Stimulated activated CD4-positive, alpha-beta T cell treated with anti-CD3 and anti-CD28 coated beads, Interleukin-4, amount 100 ng/mL, for 24 hours (primary cell): ENCODE measurements at regions not wholly inside any gene's neighbourhood (a gene's known extent, or its start where the extent isn't known, plus 50 kb on each side); places are given as distances from the start of the nearest gene placed in this dataset.

Experiments used
- DNase-seq: peaks from one replicate; pipeline ENCODE4 v3.0.0-alpha.2; 2020

DNA sequence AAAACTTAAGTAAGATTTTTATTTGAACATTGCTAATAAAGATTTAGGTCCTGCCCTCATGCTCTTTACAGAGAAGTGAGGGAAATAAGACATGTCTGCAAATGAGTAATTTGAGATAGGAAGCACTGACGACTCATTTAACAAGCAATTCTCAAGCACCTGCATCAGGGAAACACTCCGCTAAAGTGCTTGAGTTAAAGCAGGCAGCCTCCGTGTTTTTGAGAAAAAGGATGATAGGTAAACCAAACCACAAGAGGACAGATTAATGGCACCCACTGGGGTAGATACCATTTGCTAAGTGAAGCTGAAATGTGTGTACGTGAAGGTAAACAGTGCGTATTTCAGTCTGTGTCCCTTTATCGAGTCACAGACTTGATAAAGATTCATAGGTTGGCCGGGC is 184.6 kb upstream of the CARD18 start:
- no peak for DNase-seq

DNA sequence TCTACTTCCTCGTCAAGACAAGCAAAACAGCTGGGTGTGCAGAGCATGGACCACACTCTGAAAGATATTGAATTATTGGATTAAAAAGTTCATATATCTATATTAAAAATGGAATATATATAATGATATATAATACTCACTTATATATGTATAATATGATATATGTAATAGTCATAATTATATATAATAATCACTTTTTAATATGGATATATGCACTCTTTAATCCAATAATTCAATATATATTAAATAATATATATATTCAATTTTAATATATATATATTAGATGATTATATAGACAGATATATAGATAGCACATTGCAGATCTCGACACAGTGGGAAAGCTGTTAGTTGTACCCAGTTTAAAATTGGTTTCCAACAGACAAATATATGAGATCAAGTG is 182.1 kb upstream of the CARD18 start:
- no peak for DNase-seq

DNA sequence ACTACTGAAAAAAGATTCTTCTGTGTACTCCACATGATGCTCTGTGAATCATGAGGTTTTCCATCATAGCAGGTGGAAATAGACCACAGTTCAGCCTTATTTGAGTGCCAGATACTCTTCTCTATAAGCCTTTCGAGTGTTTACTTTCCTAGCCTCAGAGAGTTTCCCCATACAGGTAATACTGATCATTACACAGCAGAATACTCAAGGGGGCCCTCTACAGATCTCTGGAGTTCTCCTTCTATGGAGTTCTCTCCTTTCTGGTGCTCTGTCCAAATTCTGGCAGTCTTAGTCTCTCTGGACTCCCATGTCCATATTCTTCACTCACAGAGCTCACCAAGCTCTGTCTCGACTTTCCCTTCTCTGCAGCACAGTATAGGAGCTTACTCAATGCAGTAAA is 175.7 kb upstream of the CARD18 start:
- DNase-seq = no peak

DNA sequence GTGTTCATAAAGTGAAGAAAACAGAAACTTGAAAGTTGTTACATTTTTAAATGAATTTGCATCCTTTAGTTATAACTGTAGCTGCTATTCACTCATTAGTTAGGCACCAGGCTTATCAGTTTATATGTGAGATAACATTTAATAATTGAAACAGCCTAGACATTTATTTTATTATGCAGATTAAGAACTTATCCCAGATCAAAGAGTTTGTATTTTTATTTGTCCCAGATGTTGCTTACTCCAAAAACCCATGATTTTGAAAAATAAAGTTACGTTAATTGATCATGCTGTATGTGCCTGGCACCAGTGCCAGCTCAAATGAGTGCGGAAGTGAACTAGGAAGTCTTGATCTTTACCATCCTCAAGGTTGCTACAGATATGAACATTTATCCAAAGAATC is 172.7 kb upstream of the CARD18 start:
- DNase-seq = no peak

DNA sequence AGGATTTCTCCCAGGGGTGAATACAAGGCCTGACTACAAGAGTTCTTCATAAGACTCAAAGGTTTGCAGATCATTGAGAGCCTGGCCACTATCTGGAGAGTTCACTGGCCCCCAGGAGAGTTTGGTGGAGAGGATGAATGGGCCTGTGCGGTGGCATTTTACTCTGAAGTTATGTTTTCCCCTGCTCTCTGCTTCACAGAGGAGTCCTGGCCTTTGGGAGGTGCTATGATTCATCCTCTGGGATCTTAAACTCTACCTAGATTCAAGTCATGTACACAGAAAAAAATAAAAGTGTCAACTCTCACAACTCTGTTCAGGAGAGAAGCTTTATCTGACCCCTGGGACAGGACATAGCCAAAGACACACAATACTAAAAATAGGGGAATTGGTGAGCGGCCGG is 159.1 kb upstream of the CARD18 start:
- no peak for DNase-seq

- no peak for DNase-seq
Measured at GRCh38 chr11:105298174-105298573, 158.6 kb upstream of the CARD18 start.

DNA sequence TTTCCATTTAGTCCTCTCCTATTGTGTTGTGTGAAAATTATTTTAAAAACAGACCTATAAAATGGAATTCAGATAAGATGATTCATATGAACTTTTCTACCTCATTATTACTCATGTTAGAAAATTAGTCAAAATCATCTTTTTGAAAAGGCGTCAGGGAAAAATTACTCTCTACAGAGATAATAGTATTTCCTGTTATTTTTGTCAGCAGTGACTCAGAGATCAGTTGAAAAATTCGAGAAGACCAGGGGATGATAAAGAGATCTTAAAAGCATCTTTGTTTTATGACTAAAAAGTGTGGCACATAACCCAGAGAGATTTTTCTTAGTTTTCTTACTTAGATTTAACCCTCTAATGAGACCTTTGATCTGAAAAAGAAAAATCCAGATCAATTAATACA is 157.9 kb upstream of the CARD18 start:
- no peak for DNase-seq

DNA sequence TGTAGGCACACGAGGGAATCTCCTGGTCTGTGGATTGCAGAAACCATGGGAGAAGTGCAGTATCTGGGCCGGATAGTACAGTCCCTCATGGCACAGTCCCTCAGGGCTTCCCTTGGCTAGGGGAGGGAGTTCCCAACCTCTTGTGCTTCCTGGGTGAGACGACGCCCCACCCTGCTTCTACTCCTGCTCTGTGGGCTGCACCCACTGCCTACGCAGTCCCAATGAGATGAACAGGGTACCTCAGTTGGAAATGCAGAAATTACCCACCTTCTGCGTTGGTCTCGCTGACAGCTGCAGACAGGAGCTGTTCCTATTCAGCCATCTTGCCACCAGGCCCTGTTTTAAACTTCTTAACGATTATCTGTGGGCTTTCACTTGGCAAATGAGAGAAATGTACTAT is 157.2 kb upstream of the CARD18 start:
- DNase-seq = peak; percentile 7

DNA sequence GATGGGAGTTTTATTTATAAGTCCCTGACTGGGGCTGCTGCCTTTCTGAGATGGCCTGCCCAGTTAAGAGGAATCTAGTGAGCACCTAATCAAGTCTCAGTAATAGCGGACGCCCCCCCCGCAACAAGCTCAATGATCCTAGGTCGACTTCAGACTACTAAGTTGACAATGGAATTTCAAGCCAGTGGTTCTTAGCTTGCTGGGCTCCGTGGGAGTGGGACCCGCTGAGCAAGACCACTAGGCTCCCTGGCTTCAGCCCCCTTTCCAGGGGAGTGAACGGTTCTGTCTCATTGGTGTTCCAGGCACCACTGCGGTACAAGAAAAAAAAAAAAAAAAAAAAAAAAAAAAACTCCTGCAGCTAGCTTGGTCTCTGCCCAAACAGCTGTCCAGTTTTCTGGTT is 156.8 kb upstream of the CARD18 start:
- DNase-seq = no peak

DNA sequence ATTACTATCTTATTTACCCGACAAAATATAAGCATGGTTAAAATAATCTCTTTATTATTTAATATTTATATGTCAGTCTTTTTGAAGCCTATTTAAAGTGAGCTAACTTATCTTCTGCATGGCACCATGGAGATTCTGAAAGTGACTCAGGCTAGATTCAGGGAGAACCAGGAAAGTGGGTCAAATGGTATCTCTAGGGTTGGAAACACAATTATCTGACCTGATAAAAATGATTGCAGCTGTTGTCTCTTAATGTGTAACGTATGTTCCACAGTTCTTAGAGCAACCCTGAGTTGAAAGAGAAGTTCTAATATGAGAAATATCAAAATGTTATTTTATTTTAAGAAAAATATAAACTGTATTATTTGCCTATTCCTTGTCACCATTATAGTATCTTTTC is 143.1 kb upstream of the CARD18 start:
- DNase-seq = no peak

GRCh38 chr11:105274631-105275030 is 135.1 kb upstream of the CARD18 start:
- no peak for DNase-seq

DNA sequence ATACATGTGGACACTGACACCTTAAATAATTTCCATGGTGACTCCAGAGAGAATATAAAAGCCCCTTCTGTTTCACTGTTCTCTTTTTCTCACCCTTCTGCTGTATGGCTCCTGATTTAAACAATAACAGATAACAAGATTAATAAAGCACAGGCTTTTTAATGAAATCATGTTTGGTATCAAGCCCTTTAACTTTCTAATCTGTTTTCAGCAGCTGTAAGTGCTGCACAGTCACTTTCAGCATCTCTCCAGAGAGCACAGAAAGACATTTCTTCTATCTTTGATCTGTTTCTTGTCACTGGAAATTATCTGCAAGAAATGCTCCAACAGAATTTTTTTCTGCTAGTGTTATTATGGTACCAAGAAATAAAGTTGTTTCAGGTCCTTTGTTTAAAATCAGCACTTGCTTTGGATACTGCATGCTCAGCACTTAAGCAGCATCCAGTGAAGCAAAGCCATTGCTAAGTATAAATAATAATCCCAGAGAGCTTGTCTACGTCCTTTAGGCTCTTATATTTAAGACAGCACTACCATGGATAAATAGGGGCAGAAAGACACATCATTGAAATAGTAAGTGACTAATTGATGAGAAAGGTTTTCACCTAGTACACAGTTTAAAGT is 134.2 kb upstream of the CARD18 start:
- DNase-seq = no peak

DNA sequence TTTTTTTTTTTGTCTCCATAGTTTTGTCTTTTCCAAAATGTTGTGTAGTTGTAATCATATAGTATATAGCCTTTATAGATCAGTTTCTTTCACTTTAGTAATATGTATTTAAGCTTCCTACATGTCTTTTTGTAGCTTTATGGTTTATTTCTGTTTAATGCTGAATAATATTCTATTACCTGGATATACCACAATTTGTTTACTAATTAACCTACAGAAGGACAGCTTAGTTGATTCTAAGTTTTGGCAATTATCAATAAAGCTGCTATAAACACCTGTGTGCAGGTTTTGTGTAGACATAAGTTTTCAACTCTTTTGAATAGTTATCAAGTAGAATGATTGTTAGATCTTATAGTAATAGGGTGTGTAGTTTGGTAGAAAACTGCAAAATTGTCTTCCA is 130.3 kb upstream of the CARD18 start:
- DNase-seq = no peak

- no peak for DNase-seq
Measured at GRCh38 chr11:105268404-105269062, 129.0 kb upstream of the CARD18 start.

DNA sequence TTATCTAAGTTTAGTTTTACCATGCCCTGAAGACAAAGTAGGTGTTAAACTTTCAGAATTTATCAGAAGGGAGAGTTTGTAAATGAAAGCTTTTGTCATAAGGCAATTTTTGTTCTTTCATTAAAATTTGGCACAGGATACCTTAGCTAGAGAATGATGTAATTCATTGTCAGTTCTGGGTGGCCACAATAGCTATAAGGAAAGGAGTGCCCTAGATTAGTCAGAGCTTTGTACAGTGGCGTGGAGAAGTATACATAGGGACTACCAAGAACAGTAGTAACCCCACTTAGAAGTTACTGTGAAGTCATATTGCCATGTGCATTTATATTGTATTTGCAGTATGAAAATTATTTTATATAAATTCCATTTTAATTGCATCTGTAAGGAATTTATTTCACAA is 126.3 kb upstream of the CARD18 start:
- DNase-seq = no peak

GRCh38 chr11:105260976-105261375 is 121.4 kb upstream of the CARD18 start:
- no peak for DNase-seq

DNA sequence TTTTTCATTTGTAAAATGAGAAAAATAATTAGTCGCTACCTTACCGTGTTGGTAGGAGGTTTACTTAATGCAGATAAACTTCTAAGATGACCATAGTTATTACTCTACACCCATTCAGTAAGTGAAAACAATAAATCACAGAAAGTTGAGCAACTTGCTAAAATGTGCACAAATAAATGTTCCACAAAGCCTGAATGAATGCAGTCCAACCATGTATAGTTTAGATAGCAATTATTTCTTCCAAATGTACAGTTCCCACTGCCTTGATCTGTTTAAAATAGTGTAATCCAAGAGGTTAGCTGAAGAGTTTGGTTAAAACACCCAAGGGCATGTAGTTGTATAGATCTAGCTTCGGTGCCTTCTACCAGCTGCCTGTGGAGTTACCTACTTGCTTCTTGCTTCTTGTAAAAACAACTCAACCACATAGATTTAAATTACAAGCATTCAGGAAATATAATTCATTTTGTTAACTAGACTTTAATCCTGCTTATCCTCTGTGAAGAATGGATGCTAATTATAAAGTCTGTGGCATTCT is 106.3 kb upstream of the CARD18 start:
- DNase-seq = no peak

DNA sequence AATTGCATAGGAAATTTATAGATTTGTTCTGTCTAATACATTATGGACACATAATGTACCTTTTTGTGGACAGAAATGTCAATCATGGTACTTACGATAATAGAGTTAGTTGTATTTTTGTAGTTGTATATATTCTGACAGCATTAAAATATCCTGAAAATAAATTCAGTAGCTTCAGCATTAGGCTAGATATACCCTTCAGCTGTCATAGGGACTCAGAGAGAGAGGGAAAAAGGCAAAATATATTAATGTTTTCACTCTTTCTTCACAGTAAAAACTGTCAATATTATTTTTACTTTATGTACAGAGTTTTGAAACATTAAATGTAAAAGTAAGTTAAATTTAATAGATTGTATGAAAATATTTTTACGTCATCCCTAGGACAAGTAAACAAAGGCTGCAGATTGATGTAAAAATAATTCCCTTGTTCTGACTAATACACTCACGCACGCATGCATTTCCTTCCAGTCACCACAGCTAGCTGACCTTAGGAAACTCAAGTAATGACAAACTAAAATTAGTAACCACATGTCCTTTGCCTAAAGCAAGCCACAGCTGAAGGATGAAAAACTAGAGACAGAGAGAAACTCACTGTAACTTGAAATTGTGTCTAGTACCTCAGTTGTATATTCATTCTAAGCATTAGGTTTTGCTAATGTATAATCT is 104.7 kb upstream of the CARD18 start:
- DNase-seq = no peak

DNA sequence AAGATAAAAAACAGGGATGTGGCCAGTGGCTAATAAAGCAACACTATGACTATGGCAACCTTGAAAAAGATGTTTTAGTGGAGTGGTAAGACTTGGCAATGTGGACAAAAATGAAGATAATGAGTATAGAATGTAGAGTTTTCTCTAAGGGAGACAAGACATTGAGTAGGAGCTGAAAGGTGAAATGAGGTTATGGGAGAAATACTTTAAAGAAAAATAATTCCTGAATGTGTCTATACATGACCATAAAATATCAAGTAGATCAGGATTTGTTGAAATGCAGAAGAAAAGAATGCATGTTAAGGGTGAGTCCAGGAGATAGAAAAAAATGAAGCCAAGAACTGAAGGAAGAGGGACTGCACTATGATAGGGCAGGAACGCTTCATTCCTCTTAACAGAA is 101.6 kb upstream of the CARD18 start:
- DNase-seq = no peak

DNA sequence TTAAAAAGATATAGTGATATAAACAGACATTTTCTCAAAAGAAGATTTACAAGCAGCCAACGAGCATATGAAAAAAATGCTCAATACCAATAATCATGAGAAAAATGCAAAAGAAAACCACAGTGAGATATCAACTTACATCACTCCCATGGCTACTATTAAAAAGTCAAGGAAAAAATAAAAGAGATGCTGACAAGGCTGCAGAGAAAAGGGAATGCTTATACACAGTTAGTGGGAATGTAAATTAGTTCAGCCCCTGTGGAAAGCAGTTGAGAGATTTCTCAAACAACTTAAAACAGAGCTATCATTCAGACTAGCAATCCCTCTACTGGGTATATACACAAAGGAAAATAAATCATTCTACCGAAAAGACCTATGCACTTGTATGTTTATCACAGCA is 97.1 kb upstream of the CARD18 start:
- DNase-seq = no peak

DNA sequence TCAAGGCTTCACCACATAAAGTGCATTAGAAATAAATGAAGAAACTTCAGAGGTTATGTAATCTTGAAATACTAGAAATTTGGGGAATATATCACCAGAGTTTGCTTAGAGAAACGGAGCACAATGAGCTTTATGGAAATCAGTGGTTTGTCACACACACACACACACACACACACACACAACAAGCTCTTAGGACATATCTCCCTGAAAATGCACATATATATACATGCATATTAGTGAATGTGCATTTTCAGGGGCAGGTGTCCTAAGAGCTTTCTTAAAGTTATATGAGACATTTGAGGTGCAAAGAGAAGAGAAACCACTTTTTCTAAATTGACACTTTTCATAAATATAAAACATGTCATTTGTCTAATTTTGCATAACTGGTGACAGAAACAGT is 93.7 kb upstream of the CARD18 start:
- DNase-seq = no peak

GRCh38 chr11:105232021-105232420 is 92.5 kb upstream of the CARD18 start:
- no peak for DNase-seq

DNA sequence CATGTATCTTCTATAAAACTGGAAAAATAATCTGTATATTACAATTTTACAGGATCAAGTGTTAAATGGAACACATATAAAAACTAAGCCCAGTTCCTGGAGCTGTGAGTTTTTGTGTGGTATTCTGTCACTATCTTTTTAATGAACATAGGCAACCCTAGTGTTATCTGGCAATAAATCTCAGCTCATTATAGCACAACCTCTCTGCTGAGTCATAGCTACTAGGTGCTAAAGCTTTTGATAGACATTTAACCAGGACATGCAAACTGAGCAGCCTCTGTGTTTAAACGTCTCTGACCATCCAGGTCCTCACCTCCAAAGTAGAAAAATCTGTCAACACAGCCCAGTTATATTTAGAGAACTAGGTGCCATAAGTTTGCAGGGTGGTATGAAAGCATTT is 91.0 kb upstream of the CARD18 start:
- DNase-seq = no peak

DNA sequence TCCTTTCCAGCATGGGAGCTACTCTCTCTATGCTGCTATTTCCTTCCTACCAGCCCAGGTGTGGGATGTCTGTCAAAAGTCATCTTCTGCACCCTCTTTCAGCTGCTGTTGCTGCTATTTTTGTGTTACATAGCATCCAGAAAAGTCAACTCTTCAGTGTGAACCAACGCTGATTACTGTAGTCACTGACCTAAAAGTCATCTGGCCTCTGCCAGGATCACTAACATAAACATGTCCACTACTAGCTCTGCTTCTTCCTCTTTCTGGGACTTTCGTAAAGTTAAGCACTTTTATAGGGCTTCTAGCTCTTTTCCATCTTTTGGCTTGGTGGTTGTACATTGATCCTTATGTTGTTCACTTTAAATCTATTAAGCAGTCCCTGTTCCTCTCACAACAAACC is 90.2 kb upstream of the CARD18 start:
- DNase-seq = no peak

- DNase-seq = no peak
Measured at GRCh38 chr11:105229257-105229656, 89.7 kb upstream of the CARD18 start.
